ENCODE measurements at regions not wholly inside any gene's neighbourhood (a gene's known extent, or its start where the extent isn't known, plus 50 kb on each side); places are given as distances from the start of the nearest gene placed in this dataset.

- ChIA-PET POLR2A (ENCODE audit: unreplicated experiment) (interaction anchor here (0.7 kb wide), 1 partner anchor 72 kb away, joined by 5 read pairs; no protein-coding TSS in a partner anchor), CTCF (interaction anchor here (0.6 kb wide), 1 partner anchor 589 kb away, joined by 3 read pairs; no protein-coding TSS in a partner anchor)
- no peak overlapping the region for H3K27ac ChIP-seq
- H3K27me3 ChIP-seq (ENCODE audit: insufficient read depth, low read depth), result no peaks in the 10 kb centered on the region
- BruUV-seq (replicated peaks), result no TSS peak
- no peaks in the 10 kb centered on the region for H3K4me1 ChIP-seq (replicated peaks; ENCODE audit: insufficient read depth)
- H2AFZ ChIP-seq, result peak overlapping the region; percentile 3; the same call in 1 of the 2 replicates
- no peak for DNase-seq
- no peaks in the 10 kb centered on the region for H3F3A ChIP-seq (ENCODE audit: insufficient read depth, low read depth)
- no peaks in the 10 kb centered on the region; the same call in 1 of the 2 replicates for H3K9me3 ChIP-seq (ENCODE audit: insufficient read depth, low read depth)
- H4K20me1 ChIP-seq (ENCODE audit: insufficient read depth), result no peaks in the 10 kb centered on the region
- no peak overlapping the region for H3K4me3 ChIP-seq
- TF ChIP-seq EZH2 (IDR thresholded peaks at IDR 0.05; ENCODE audit: low read depth) (no peak), CTCF (conservative IDR thresholded peaks at IDR 0.05) (no peak)
- intact Hi-C loops (cut with micrococcal nuclease; ENCODE audit: unreplicated experiment), result no loop called here
- H3K9me2 ChIP-seq (ENCODE audit: insufficient read depth), result no peaks in the 10 kb centered on the region; the same call in 1 of the 2 replicates
- H3K4me2 ChIP-seq, result no peak overlapping the region; the same call in 1 of the 2 replicates
- no peaks in the 10 kb centered on the region for H3K79me2 ChIP-seq (ENCODE audit: low read depth)
- H3K36me3 ChIP-seq (ENCODE audit: low read depth), result no peaks in the 10 kb centered on the region
Observed at GRCh38 chr5:44932922-44933585, 124.3 kb downstream of the MRPS30 start.

GRCh38 chr5:44933686-44934085, 124.9 kb downstream of the MRPS30 start:
- no peaks in the 10 kb centered on the region for H3K36me3 ChIP-seq (ENCODE audit: low read depth)
- DNase-seq, result no peak
- no peak overlapping the region for H3K4me2 ChIP-seq
- H4K20me1 ChIP-seq (ENCODE audit: insufficient read depth), result no peaks in the 10 kb centered on the region
- BruUV-seq (replicated peaks), result no TSS peak
- H3K4me1 ChIP-seq (replicated peaks; ENCODE audit: insufficient read depth), result 0 out of 2 replicates have a peak, but pooled peaks cover 1% of the 10 kb centered on the region
- no peak overlapping the region for H3K27ac ChIP-seq
- H3K4me3 ChIP-seq, result no peak overlapping the region
- H3K27me3 ChIP-seq (ENCODE audit: insufficient read depth, low read depth), result no peaks in the 10 kb centered on the region
- H2AFZ ChIP-seq, result peak overlapping the region; percentile 3; the same call in 1 of the 2 replicates
- no peaks in the 10 kb centered on the region for H3K79me2 ChIP-seq (ENCODE audit: low read depth)
- intact Hi-C loops (cut with micrococcal nuclease; ENCODE audit: unreplicated experiment), result no loop called here
- no peaks in the 10 kb centered on the region; the same call in 1 of the 2 replicates for H3K9me3 ChIP-seq (ENCODE audit: insufficient read depth, low read depth)
- no peaks in the 10 kb centered on the region for H3F3A ChIP-seq (ENCODE audit: insufficient read depth, low read depth)
- CTCF ChIA-PET, result no interaction called here
- no peak for TF ChIP-seq EZH2 (IDR thresholded peaks at IDR 0.05; ENCODE audit: low read depth)
- no peak for TF ChIP-seq CTCF (conservative IDR thresholded peaks at IDR 0.05)
- POLR2A ChIA-PET (ENCODE audit: unreplicated experiment), result interaction anchor here (0.7 kb wide), 1 partner anchor 73 kb away, joined by 5 read pairs; no protein-coding TSS in a partner anchor
- no peaks in the 10 kb centered on the region; the same call in 1 of the 2 replicates for H3K9me2 ChIP-seq (ENCODE audit: insufficient read depth)

- CTCF ChIA-PET, result no interaction called here
- H3K27me3 ChIP-seq (ENCODE audit: insufficient read depth, low read depth), result no peaks in the 10 kb centered on the region
- POLR2A ChIA-PET (ENCODE audit: unreplicated experiment), result no interaction called here
- no peak overlapping the region for H3K4me2 ChIP-seq
- H3K27ac ChIP-seq, result no peak overlapping the region
- BruUV-seq (replicated peaks), result no TSS peak
- TF ChIP-seq EZH2 (IDR thresholded peaks at IDR 0.05; ENCODE audit: low read depth), result no peak
- peak; percentile 51; the same call in 1 of the 2 replicates for TF ChIP-seq CTCF (conservative IDR thresholded peaks at IDR 0.05)
- DNase-seq, result no peak
- H3K36me3 ChIP-seq (ENCODE audit: low read depth), result no peaks in the 10 kb centered on the region
- no peaks in the 10 kb centered on the region; the same call in 1 of the 2 replicates for H3K9me2 ChIP-seq (ENCODE audit: insufficient read depth)
- no peaks in the 10 kb centered on the region for H3F3A ChIP-seq (ENCODE audit: insufficient read depth, low read depth)
- intact Hi-C loops (cut with micrococcal nuclease; ENCODE audit: unreplicated experiment), result loop anchor here (5.0 kb wide), 1 partner anchor 73 kb away; no protein-coding TSS in a partner anchor
- H3K4me3 ChIP-seq, result no peak overlapping the region
- H2AFZ ChIP-seq, result no peak overlapping the region
- no peaks in the 10 kb centered on the region for H3K79me2 ChIP-seq (ENCODE audit: low read depth)
- no peaks in the 10 kb centered on the region; the same call in 1 of the 2 replicates for H3K9me3 ChIP-seq (ENCODE audit: insufficient read depth, low read depth)
- peaks cover 8% of the 10 kb centered on the region; the same call in 1 of the 2 replicates for H3K4me1 ChIP-seq (replicated peaks; ENCODE audit: insufficient read depth)
- no peaks in the 10 kb centered on the region for H4K20me1 ChIP-seq (ENCODE audit: insufficient read depth)
Observed at GRCh38 chr5:44935262-44935661, 126.5 kb downstream of the MRPS30 start.
